IMR-90 (cell line): ENCODE measurements at regions not wholly inside any gene's neighbourhood (a gene's known extent, or its start where the extent isn't known, plus 50 kb on each side); places are given as distances from the start of the nearest gene placed in this dataset.

Source experiments
- ATAC-seq: fragments of 200-7000 bp; cut with Tn5 transposase; 2 replicates; pipeline ENCODE4 v1.9.1; 2020; ENCODE audit warnings: low read depth, mild to moderate bottlenecking, moderate library complexity
- BruUV-seq: library from RNA; stranded (reverse); fragments of 400-500 nt; replicated peaks from 2 replicates; lab custom pipeline; 2021; lab: Mats Ljungman, UMichigan
- CTCF ChIA-PET: fragments of 300-600 bp; formaldehyde crosslinking; extraction: SDS; loops from one replicate; lab custom pipeline; 2021; ENCODE audit warnings: antibody characterized with exemption; lab: Yijun Ruan, JAX
- POLR2A ChIA-PET: fragments of 300-600 bp; sonication (Branson Sonifier 250); formaldehyde crosslinking; loops from one replicate; lab custom pipeline; 2022; ENCODE audit warnings: antibody characterized with exemption; ENCODE audit not compliant: unreplicated experiment; lab: Charles Lee
- DNase-seq: peaks from one replicate; pipeline ENCODE4 v3.0.0; 2013
- H2AFZ ChIP-seq: replicated peaks from 2 replicates; pipeline ENCODE3; 2013; ENCODE audit warnings: low read length, mild to moderate bottlenecking; ENCODE audit not compliant: poor library complexity
- H2AK5ac ChIP-seq: 2 replicates; pipeline ENCODE4 v1.6.1; 2013; ENCODE audit warnings: low read depth, low read length, inconsistent platforms
- H2AK9ac ChIP-seq: replicated peaks from 2 replicates; pipeline ENCODE3; 2013; ENCODE audit warnings: mild to moderate bottlenecking, low read depth, low read length, moderate library complexity; ENCODE audit not compliant: poor library complexity
- H2BK120ac ChIP-seq: 2 replicates; pipeline ENCODE4 v1.6.1; 2013; ENCODE audit warnings: low read depth, low read length, inconsistent platforms
- H2BK15ac ChIP-seq: 3 replicates; pipeline ENCODE4 v1.6.1; 2013; ENCODE audit warnings: low read depth, low read length, inconsistent platforms
- H2BK20ac ChIP-seq: 2 replicates; pipeline ENCODE4 v1.6.1; 2013; ENCODE audit warnings: low read depth, mild to moderate bottlenecking, inconsistent platforms, low read length, moderate library complexity
- H2BK5ac ChIP-seq: 2 replicates; pipeline ENCODE4 v1.6.1; 2013; ENCODE audit warnings: mild to moderate bottlenecking, low read depth, low read length, inconsistent platforms; ENCODE audit not compliant: poor library complexity, severe bottlenecking
- H3K14ac ChIP-seq: replicated peaks from 2 replicates; pipeline ENCODE4 v1.6.1; 2013; ENCODE audit warnings: low read depth, low read length, inconsistent platforms
- H3K18ac ChIP-seq: 2 replicates; pipeline ENCODE4 v1.6.1; 2013; ENCODE audit warnings: low read depth, low read length, control low read depth
- H3K23ac ChIP-seq: 2 replicates; pipeline ENCODE4 v1.6.1; 2013; ENCODE audit warnings: low read depth, low read length, inconsistent platforms
- H3K27ac ChIP-seq: 2 replicates; pipeline ENCODE4 v1.5.1; 2013; ENCODE audit warnings: mild to moderate bottlenecking, control low read depth, low read length; ENCODE audit not compliant: insufficient read depth
- H3K27me3 ChIP-seq: 2 replicates; pipeline ENCODE4 v1.6.1; 2013; ENCODE audit warnings: low read length; ENCODE audit not compliant: control insufficient read depth, insufficient read depth
- H3K36me3 ChIP-seq: 2 replicates; pipeline ENCODE4 v1.6.1; 2013; ENCODE audit warnings: low read length, mixed read lengths; ENCODE audit not compliant: control insufficient read depth, insufficient read depth
- H3K4ac ChIP-seq: 2 replicates; pipeline ENCODE4 v1.6.1; 2013; ENCODE audit warnings: low read depth, low read length, inconsistent platforms
- H3K4me1 ChIP-seq: 2 replicates; pipeline ENCODE4 v1.6.1; 2013; ENCODE audit warnings: low read length, mixed read lengths; ENCODE audit not compliant: control insufficient read depth, insufficient read depth
- H3K4me2 ChIP-seq: 2 replicates; pipeline ENCODE4 v1.6.1; 2013; ENCODE audit warnings: low read depth, mild to moderate bottlenecking, control low read depth, low read length, moderate library complexity
- H3K4me3 ChIP-seq: 2 replicates; pipeline ENCODE4 v1.5.1; 2013; ENCODE audit warnings: low read depth, mild to moderate bottlenecking, control low read depth, low read length, moderate library complexity; ENCODE audit not compliant: insufficient read depth
- H3K56ac ChIP-seq: 2 replicates; pipeline ENCODE4 v1.6.1; 2013; ENCODE audit warnings: low read length, inconsistent platforms; ENCODE audit not compliant: insufficient read depth; ENCODE audit errors: extremely low read depth
- H3K79me1 ChIP-seq, 2 experiments: 2 replicates each; pipeline ENCODE4 v1.6.1; 2013; ENCODE audit warnings: low read length in 2 of 2, inconsistent platforms in 1 of 2, low read depth in 1 of 2
- H3K9ac ChIP-seq: 2 replicates; pipeline ENCODE4 v1.6.1; 2013; ENCODE audit warnings: low read depth, low read length, control low read depth
- H3K9me1 ChIP-seq: 2 replicates; pipeline ENCODE4 v1.6.1; 2013; ENCODE audit warnings: low read length, inconsistent platforms; ENCODE audit not compliant: insufficient read depth
- H3K9me3 ChIP-seq: 2 replicates; pipeline ENCODE4 v1.6.1; 2013; ENCODE audit warnings: low read length; ENCODE audit not compliant: control insufficient read depth, insufficient read depth
- H4K20me1 ChIP-seq: 2 replicates; pipeline ENCODE4 v1.6.1; 2013; ENCODE audit warnings: low read length, inconsistent platforms; ENCODE audit not compliant: insufficient read depth
- H4K5ac ChIP-seq: 2 replicates; pipeline ENCODE4 v1.6.1; 2013; ENCODE audit warnings: mild to moderate bottlenecking, low read depth, low read length, control low read depth
- H4K8ac ChIP-seq, 2 experiments: 2 replicates each; pipeline ENCODE4 v1.6.1; 2013; ENCODE audit warnings: low read depth in 2 of 2, low read length in 2 of 2, control low read depth in 1 of 2, inconsistent platforms in 1 of 2
- H4K91ac ChIP-seq: 2 replicates; pipeline ENCODE4 v1.6.1; 2013; ENCODE audit warnings: low read depth, low read length, inconsistent platforms; ENCODE audit not compliant: insufficient read depth
- BHLHE40 ChIP-seq: fragments of 150-350 bp; IDR thresholded peaks from 2 replicates; pipeline ENCODE4 v1.6.1; 2016; ENCODE audit warnings: mild to moderate bottlenecking, low read depth, low read length
- CEBPB ChIP-seq: IDR thresholded peaks from 2 replicates; pipeline ENCODE4 v1.6.1; 2012; ENCODE audit warnings: low read depth, low read length, improper control_type of control experiment
- CTCF ChIP-seq: conservative IDR thresholded peaks from 2 replicates; pipeline ENCODE4 v1.5.1; 2012; ENCODE audit warnings: mild to moderate bottlenecking, low read depth, low read length, improper control_type of control experiment
- MAZ ChIP-seq: IDR thresholded peaks from 2 replicates; pipeline ENCODE4 v1.6.1; 2012; ENCODE audit warnings: low read depth, mild to moderate bottlenecking, low read length, improper control_type of control experiment, moderate library complexity, borderline replicate concordance
- RCOR1 ChIP-seq: IDR thresholded peaks from 2 replicates; pipeline ENCODE4 v1.6.1; 2012; ENCODE audit warnings: mild to moderate bottlenecking, low read length, improper control_type of control experiment; ENCODE audit not compliant: insufficient replicate concordance
- RFX5 ChIP-seq: IDR thresholded peaks from 2 replicates; pipeline ENCODE4 v1.8.0; 2012; ENCODE audit warnings: low read depth, mild to moderate bottlenecking, low read length, moderate library complexity
- SMC3 ChIP-seq: fragments of 150-350 bp; IDR thresholded peaks from 2 replicates; pipeline ENCODE4 v1.6.1; 2016; ENCODE audit warnings: low read depth, mild to moderate bottlenecking, antibody characterized with exemption, low read length, moderate library complexity
- WGBS, 2 experiments: methylation state at CpG; one replicate each; pipeline versions ENCODE4 v1.1.5 to v1.1.7; 2013; ENCODE audit warnings: missing lambda C conversion rate in 2 of 2; ENCODE audit not compliant: insufficient read length in 1 of 2; ENCODE audit errors: extremely low coverage in 2 of 2; 5-methylcytosine and 5-hydroxymethylcytosine counted together
- dilution Hi-C: fragments of 300-500 bp; cut with HindIII; formaldehyde crosslinking; loops from one replicate; pipeline ENCODE4 v1.14.3; 2018; ENCODE audit warnings: low sequenced_read_pairs; ENCODE audit not compliant: unreplicated experiment
- in situ Hi-C: fragments of 300-500 bp; cut with MboI; formaldehyde crosslinking; loops from 3 replicates; pipeline ENCODE4 v1.14.3; 2019; ENCODE audit warnings: low sequenced_read_pairs, inconsistent platforms, mixed read lengths
- intact Hi-C: fragments of 100-400 bp; cut with micrococcal nuclease; formaldehyde crosslinking; loops from 2 replicates; pipeline ENCODE4 v1.10.0; 2022
- TF ChIP-seq, protein P1 (sequence below): fragments of 150-350 bp; IDR thresholded peaks from 2 replicates; pipeline ENCODE4 v1.6.1; 2016; ENCODE audit warnings: low read depth, mild to moderate bottlenecking, low read length, moderate library complexity, borderline replicate concordance

- no peak overlapping the region for H3K27ac ChIP-seq
- H3K36me3 ChIP-seq, result peaks cover 33% of the 10 kb centered on the region
- H3K23ac ChIP-seq, result no peak overlapping the region
- intact Hi-C loops, result no loop called here
- in situ Hi-C loops, result loop anchor here (10.0 to 25.0 kb wide), 4 partner anchors 56 to 722 kb away; partner anchors contain the start of genes HSD3B7 and RUSF1
- H4K91ac ChIP-seq, result no peak overlapping the region
- H3K4me1 ChIP-seq, result peaks cover under 1% of the 10 kb centered on the region
- no peaks in the 10 kb centered on the region; the same call in 1 of the 2 replicates for H3K9me1 ChIP-seq
- DNase-seq, result no peak
- H4K8ac ChIP-seq, result no peak overlapping the region
- no TSS peak for BruUV-seq
- no peak overlapping the region for H3K4me2 ChIP-seq
- WGBS, 2 experiments, result 81% methylated on average over 3 of the region's 9 CpGs; no CpG with 5 or more reads in 1 of the 2 experiments
- H3K56ac ChIP-seq, result no peak overlapping the region
- H2AK9ac ChIP-seq, result no peak overlapping the region
- no peak overlapping the region for H2BK15ac ChIP-seq
- no peaks in the 10 kb centered on the region for H3K27me3 ChIP-seq
- H3K18ac ChIP-seq, result no peak overlapping the region
- H3K4ac ChIP-seq, result no peak overlapping the region
- H2AK5ac ChIP-seq, result no peak overlapping the region
- no peaks in the 10 kb centered on the region for H3K9me3 ChIP-seq
- ChIA-PET POLR2A (no interaction called here), CTCF (no interaction called here)
- H2AFZ ChIP-seq, result no peak overlapping the region
- dilution Hi-C loops, result no loop called here
- no peaks in the 10 kb centered on the region for H4K20me1 ChIP-seq
- no peak overlapping the region for H2BK20ac ChIP-seq
- no peak overlapping the region for H2BK5ac ChIP-seq
- ATAC-seq, result no peak
- H3K79me1 ChIP-seq, result peaks cover under 1 to 7% of the 10 kb centered on the region in 2 experiments; a peak in 3 of 4 replicates
- no peak overlapping the region for H3K14ac ChIP-seq
- H2BK120ac ChIP-seq, result no peak overlapping the region
- TF ChIP-seq CEBPB (no peak), RCOR1 (no peak), BHLHE40 (no peak), CTCF (no peak), MAZ (no peak), SMC3 (no peak), RFX5 (no peak)
- TF ChIP-seq, protein P1, sequence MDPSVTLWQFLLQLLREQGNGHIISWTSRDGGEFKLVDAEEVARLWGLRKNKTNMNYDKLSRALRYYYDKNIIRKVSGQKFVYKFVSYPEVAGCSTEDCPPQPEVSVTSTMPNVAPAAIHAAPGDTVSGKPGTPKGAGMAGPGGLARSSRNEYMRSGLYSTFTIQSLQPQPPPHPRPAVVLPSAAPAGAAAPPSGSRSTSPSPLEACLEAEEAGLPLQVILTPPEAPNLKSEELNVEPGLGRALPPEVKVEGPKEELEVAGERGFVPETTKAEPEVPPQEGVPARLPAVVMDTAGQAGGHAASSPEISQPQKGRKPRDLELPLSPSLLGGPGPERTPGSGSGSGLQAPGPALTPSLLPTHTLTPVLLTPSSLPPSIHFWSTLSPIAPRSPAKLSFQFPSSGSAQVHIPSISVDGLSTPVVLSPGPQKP, result no peak
- no peak overlapping the region for H3K9ac ChIP-seq
- H3K4me3 ChIP-seq, result no peak overlapping the region
- H4K5ac ChIP-seq, result no peak overlapping the region
Observed at GRCh38 chr16:31709181-31709580, 164.4 kb upstream of the ZNF267 start.
